ENCODE measurements at regions not wholly inside any gene's neighbourhood (a gene's known extent, or its start where the extent isn't known, plus 50 kb on each side); places are given as distances from the start of the nearest gene placed in this dataset.

- TF ChIP-seq POLR2A (IDR thresholded peaks at IDR 0.05; ENCODE audit: low read length) (no peak), GATA1 (IDR thresholded peaks at IDR 0.05; ENCODE audit: low read depth, low read length) (no peak)
These were observed 160.6 kb downstream of the C9orf152 start for GRCh38 chr9:110047232-110047954.
